HG03196 (cell line): ENCODE measurements at regions not wholly inside any gene's neighbourhood (a gene's known extent, or its start where the extent isn't known, plus 50 kb on each side); places are given as distances from the start of the nearest gene placed in this dataset.

Experiments
- ATAC-seq: cut with Tn5 transposase; IDR thresholded peaks from one replicate; pipeline ENCODE4 v1.9.1; 2021; ENCODE audit not compliant: unreplicated experiment

DNA sequence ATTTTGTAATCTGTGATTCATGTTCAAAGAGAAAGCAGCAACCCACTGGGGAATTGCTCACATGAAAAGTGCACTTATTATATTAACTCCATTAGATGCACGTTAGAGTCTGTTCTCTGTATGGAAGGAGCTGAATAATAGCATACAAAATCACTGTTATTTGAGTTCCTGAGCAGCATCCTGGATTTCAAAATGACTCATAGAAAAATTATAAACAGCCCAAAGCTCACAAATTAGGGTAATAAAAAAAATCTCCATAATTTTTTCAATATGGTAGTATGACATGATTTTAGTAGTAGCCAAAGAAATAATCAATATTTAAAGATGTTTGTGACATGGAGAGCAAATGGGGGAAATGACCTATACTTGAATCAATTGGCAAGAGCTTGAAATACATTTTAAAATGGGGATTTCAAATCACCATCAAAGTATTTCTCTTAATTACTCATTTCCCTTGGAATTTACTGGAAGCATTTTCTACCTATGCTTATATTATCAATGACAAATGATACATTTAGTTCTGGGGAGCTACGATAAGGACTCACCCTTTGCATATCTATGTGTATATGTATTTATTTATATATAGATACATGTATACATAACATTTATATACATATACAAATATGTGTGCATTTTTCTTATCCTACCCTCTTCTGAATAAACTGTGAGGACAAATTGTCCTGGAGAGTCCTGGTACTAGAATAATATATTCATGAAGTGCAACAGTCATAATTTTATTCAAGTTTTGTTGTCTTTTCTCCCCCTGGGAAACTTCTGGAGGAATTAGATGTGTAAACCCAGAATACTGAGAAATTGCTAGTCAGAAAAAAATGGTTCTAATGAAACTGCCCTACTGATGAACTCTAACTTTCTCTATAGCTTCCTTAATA, 116.3 kb downstream of the RPL22L1 start:
- ATAC-seq = no peak

DNA sequence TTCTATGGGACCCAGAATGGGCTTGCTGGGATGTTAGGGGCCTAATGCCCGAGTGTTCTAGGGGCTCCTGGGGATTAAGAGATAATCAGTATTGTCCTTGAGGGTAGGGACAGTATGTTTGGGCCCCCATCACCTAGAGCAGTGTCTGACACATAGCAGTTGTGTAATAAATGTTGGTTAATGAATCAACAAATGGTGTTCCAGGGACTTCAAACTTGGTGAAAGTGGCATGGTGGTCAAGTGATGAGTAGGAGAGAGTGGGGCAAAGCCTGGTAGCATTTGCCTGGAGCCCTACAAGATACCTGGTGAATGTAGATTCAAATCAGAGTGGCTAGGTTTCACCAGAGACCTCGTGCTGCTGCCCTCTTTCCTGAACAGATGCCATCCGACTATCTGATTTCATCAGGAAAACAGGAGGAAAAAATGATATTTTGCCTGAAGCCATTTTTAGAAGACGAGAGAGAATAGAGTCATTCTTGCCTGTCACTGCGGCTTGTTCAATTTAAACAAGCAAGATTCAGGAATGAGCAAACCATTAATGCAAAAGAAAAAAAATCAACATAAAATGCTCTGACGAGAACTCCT, 117.3 kb downstream of the RPL22L1 start:
- ATAC-seq = no peak

DNA sequence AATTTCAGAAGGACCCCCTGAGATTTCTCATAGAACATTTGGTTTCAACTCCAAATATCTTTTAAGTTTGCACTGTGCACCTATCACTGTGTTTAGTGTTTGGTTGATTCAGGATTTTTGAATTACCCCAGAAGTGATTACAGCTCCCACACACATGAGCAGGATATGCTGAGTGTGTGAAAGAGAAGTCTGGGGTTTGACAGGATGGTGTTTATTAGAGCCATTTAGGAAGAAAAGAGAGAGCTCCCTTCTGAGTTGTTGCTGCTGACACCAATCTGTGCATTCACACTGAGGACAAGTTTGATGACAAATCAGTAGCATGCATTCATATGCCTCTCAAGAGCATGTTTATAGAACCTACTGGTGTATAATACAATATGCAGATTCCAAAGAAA, 118.1 kb downstream of the RPL22L1 start:
- ATAC-seq = no peak

DNA sequence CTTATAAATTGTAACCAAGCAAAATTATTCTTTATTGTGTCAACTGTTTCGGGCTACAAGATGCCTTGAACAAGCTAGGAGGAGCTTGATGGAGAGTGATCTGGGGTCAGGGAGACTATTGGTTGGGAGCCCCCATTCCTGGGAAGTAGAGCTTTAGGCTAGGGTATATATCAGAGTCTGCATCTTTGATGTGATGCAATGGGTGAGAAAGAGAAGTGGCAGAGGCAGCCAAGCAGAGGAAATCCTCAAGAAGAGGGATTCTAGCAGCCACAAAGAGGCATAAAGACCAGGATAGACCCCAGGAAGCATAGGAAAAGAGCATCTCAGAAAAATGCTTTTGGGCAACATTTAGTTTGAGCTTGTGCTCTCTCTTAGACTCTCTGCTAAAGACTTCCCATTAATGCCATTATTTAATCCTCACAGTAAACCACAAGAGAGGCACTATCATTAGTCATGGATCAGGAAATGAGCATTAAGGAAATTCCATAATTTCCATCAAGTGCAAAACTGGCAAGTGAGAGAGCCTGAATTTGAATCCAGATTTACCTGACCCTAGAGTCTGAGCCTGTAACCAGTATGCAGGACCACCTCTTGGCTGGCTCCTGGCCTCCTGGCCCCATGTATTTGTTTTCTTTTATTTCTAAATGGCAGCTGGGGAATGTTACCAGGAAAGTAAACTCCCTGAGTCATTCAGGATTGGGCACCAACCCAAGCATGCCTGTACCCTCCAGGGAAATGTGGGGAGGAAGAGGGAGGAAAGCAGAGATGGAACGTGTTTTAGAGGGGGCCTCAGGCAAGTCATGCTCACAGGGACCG, 118.7 kb downstream of the RPL22L1 start:
- no peak for ATAC-seq

DNA sequence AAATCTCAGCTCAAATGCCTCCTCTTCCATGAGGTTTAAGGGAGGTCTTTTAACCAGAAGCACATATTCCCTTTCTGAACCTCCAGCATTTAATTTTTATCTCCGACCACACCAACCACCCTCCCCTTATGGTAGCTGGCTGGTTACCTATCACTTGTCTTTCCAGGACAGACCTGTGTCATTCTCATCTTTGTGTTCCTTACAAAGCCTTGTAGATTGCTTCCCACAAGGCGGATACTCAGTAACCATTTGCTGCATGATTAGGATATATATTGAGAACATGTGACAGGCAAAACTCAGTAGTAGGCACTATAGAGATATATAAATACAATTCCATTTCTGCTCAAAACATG, 119.5 kb downstream of the RPL22L1 start:
- no peak for ATAC-seq

DNA sequence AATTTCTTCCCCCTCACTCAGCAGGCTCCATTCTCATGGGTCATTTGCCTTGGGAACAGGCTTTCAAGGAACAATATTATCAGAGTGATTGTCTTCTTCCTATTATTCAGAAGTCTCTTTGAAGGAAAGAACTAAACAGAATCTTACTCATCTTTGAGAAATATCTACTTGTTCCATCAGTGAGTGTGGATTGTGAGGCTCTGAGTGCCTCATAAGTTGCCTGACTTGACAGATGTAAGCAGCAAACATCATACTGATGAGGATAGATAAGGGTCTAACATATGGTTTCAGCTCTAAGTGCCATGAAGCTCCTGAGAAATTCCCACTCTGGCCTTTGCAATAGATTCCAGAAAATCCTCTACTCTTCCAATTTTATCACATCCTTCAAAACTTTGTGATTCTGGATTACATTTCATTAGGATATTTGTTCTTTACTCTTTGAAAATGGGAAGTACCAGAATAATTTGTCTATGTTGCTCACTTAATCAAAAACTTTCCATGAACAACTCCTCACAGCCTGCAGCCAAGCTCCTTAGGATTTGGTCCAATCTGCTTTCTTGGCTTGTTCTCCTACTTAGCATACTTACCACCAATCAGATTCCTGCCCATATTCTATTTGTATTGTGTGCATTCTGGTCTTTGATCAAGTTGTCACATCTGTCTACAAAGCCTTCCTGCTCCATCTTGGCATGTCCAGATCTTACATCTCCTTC, 120.1 kb downstream of the RPL22L1 start:
- no peak for ATAC-seq

DNA sequence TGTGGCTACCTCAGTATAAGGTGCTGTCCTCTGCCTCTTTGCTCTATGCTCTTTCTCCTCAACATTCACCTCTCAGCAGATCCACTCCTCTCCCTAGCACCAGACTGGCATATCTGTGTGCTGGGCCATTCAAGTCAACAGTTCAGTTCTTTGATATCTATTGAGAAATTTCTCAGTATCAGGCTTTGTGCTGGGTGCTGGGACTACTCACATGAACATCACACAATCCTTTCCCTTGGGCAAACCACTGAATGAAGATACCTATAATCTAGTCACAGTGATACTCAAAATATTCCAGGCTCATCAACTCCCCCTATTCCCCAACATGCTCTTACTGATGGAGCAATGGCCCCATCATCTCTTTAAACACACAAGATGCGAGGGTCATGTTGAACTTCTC, 120.8 kb downstream of the RPL22L1 start:
- ATAC-seq = no peak

DNA sequence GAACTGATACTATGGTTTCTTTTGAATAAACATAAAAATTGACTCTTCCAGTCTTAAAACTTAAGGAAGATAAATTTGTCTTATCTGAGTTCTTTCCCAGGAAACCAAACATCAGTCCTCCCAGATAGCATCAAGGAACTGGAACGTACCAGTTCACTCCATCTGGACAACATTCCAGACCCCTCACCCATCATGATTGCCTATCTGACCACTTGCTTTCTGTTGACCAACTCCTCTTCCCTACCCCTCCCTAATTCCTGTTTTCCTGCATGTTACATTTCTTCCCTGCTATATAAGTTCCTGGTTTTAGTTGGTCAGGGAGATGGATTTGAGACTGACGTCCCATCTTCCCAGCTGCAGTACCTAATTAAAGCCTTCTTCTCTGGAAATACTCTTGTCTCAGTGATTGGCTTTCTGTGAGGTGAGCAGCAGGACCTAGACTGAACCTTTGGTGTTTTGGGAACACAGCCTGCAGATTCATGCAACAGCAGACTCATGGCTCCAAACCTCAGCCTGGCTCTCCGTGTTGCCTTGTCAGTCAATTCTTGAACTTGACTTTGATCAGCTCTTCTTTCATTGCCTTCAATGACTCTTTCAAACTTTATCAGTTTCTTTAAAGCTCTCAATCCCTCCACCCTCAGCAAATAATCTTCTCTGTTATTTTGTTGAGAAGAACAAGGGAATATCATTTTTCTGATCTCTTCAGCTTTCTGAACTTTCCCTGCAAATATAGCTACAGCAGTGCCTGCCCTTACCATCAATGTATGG, 123.6 kb downstream of the RPL22L1 start:
- ATAC-seq = no peak

DNA sequence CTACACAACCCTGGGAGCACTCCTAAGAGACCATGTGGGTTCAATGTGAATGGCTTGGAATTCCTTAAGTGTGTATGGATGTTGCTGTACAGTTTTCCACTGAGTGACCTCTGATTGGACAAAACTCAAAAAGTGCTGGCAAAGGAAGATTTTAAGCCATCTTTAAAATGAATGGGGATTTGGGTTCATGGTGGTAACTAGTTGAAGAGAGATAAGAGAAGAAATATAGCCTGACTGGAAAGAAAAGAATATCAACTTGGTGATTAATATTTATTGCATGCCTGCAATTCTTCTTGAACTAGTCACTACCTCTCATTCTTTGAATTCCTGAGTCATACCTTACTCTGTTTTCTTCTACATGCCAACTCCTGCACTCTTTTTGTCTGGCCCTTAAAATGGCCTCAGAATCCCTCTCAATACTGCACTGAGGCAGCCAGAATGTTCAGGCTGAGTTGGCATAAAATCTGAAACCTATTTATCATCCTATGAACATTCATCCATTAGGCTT, 124.7 kb downstream of the RPL22L1 start:
- no peak for ATAC-seq

DNA sequence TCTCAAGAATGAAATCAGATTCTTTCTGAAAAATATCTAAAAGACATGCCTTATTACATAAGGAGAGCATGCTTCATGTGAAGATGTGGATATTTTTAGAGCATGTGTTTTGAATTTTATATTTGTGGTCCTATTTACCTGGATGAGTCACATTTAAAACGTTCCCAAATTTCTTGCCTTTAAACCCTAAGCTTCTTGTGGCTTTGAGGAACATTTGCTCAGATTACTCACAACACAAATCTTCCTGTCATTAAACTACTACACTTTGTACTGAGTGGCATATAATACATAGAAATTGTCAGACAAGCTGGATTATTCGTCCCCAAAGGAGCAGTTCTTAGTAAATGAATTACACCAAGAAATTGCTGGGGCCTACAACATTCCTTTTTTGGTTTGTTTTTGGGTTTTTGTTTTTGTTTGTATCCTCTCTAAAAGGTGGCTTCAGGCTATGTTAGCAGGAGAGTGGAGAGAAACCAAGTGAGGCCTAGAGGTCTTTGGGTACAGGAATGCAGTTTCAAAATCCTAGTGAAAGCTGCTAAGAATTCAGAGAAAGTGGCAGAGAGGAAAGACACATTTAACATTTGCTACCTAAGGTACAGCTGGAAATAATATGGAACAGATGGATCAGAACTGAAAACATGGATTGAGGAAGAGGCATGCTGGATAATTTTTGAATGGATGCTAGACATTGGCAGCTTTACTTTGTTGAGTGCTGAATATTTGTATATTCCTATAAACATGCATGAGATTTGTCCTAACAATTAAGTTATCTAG, 128.1 kb downstream of the RPL22L1 start:
- ATAC-seq = no peak

DNA sequence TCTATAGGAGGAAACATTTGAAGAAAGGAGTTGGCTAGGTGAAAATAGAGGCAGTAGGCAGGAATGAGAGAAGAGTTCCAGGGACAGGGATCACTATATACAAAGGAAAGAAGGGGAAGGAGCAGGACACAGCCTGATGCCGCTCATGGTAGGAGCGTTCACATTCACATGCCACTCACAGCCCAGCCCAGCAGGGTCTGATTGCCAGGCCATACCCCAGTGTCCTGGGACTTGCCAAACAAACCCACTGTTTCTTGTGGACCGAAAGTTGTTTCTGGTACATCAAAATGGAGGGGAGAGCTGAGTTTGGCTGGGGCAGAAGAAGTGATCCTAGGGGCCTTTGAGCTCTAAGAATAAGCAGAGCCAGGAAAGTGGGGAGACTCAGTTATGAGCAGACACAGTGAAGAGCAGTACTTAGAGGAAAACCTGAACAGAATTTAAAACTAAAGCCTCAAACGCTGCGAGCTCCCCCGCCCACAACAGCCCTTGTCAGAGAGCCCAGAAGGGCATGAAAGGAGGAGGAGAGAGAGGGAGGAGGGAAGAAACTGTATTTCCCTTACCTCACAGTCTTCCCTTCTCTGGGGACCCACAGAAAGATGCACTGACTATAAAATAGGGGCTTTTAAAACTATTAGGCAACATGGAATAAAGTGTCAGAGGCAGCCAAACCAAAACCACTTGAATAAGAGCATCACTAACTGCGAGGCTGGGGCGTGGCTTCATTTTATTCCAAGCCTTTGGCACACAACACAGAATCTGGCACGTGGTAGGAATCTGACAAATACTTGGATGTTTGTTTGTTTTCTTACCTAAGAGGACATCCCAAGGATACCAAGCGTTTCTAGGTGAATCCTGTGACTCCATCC, 129.0 kb downstream of the RPL22L1 start:
- no peak for ATAC-seq

DNA sequence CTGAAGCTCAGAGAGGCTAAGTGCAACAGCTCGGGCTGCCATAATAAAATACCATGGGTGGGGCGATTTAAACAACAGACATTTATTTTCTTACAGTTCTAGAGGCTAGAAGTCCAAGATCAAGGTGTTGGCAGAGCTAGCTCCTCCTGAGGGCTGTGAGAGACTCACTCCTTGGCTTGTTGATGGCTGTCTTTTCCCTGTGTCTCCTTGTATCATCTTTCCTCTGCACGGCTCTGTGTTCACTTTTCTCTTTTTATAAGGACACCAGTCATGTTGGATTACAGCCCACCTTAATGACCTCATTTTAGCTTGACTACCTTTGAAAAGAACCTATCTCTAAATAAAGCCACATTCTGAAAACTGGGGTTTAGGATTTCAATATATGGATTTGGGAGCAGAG, 129.7 kb downstream of the RPL22L1 start:
- ATAC-seq = no peak

DNA sequence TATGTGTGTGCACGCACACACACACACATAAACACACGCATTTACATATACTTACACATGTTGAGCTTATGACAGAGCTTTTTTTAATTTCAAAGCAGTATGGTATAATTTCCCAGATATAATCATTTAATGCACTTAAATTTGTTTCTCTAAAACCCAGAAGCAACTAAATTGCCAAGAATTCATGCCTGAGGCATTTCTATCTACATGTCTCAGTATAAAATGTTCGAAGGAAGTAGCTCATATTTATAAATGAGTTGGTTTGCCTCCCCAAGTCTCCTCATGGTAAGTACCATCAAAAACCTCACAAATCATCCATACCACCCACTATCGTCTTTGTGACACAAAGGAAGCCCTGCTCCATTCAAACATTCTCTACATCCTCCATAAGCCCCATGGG, 130.6 kb downstream of the RPL22L1 start:
- no peak for ATAC-seq

DNA sequence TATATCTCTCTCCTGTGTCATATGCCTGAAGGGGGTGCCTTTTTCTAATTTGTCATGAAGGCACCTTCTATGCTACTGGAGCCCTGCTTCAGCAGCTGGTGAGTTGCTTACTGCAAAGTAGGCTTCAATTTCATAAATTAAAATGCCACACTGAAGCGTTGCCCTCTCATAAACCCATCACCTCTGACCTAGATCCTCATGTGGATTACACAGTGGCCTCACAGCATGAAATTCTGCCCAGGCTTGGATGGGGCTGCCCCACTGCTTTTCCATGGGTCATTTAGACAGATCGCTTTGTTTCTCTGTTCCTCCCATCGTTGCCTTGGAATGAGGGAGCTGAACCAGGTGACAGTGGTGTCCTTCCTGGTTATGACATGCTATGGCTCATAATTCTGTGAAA, 131.2 kb downstream of the RPL22L1 start:
- ATAC-seq = no peak

DNA sequence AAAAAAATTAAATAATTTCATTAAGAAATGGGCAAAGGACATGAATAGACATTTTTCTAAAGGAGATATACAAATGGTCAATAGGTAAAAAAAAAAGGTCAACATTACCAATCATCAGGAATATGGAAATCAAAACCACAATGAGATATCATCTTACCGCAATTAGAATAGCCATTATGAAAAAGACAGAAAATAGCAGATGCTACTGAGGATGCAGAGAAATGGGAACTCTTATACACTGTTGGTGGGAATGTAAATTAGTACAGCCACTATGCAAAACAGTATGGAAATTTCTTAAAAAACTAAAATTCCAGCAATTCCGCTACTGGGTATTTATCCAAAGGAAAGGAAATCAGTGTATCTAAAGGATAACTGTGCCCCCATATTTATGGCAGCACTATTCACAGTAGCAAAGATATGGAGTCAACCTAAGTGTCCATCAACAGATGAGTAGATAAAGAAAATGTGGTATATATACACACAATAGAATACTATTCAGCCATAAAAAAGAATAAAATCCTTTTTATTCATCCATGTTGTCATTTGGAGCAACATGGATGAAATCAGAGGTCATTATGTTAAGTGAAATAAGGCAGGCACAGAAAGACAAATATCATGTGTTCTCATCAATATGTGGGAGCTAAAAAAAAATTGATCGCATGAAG, 132.4 kb downstream of the RPL22L1 start:
- no peak for ATAC-seq

DNA sequence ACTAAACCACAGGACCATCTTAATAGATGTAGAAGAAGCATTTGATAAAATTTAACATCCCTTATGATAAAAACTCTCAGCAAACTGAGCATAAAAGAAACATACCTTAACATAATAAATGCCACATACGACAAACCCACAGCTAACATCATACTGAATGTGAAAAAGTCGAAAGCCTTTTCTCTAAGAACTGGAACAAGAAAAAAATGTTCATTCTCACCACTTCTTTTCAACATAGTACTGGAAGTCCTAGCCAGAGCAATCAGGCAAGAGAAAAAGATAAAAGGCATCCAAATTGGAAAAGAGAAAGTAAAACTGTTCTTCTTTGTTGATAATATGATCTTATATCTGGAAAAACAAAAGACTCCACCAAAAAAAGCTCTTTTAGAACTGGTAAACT, 134.2 kb downstream of the RPL22L1 start:
- no peak for ATAC-seq

DNA sequence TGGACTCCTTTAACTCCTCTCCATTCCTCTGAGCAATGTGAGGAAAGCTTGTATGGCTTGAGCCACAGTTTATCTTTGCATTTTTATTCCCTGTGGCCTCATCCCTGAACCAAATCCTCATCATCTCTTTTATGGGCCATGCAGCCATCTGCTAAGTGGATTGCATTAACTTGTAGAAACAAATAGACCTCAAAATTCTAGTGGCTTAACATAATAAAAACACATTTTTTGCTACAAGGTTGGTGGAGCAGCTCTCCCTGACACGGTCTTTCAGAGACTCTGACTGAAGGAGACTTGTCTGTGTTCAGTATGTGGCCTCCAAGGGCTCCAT, 135.3 kb downstream of the RPL22L1 start:
- ATAC-seq = no peak

DNA sequence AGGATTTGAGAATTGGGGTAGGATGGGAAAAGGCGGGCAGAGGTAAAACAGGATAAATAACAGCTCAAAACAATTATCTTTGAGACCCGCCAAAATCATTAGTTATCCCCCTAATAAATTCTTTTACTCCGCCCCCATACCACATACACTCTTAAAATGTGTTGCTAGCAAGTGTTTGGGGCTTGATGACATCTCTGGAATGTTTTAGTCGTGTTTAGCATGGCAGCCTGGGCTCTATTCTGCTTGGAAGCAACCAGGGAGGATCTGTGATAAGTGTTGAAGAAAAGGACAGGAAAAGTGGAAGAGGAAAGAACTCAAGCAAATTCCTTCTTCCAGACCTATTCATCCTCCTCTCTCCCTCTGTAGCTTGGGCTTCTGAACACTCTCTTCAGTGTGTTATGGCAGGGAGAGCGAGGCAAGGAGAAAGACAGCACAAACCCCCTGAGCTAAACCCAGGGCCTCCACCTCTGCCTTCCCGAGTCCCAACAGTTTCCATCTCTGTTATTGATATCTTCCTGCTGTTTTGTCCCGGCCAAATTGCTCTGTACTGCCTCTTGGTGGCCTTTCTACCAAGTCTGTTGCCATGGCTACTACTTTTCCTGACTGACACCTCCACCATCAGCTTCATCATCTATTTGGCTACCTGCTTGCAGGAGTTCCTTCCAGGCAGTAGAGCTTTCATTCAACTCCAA, 135.8 kb downstream of the RPL22L1 start:
- no peak for ATAC-seq
